Endothelial cell (in vitro differentiated cells): ENCODE measurements at regions not wholly inside any gene's neighbourhood (a gene's known extent, or its start where the extent isn't known, plus 50 kb on each side); places are given as distances from the start of the nearest gene placed in this dataset.
"Not testable (repeated sequence)": the region's sequence is repeated elsewhere in the genome, so short reads cannot be mapped to it uniquely, and the experiment has no call there.

Source experiments
- DNase-seq: peaks from one replicate; pipeline ENCODE4 v3.0.0; 2021; ENCODE audit warnings: low spot score
- H3K27ac Mint-ChIP-seq: one replicate; pipeline ENCODE4 v1.8.0; 2021; ENCODE audit warnings: mixed read lengths, inconsistent platforms; ENCODE audit not compliant: unreplicated experiment
- H3K27me3 Mint-ChIP-seq: one replicate; pipeline ENCODE4 v1.8.0; 2021; ENCODE audit warnings: mild to moderate bottlenecking, moderate library complexity, mixed read lengths, inconsistent platforms; ENCODE audit not compliant: unreplicated experiment
- H3K36me3 Mint-ChIP-seq: one replicate; pipeline ENCODE4 v1.8.0; 2021; ENCODE audit warnings: mild to moderate bottlenecking, low read depth, mixed read lengths, inconsistent platforms; ENCODE audit not compliant: unreplicated experiment
- H3K4me1 Mint-ChIP-seq: one replicate; pipeline ENCODE4 v1.8.0; 2021; ENCODE audit warnings: mild to moderate bottlenecking, mixed read lengths, inconsistent platforms; ENCODE audit not compliant: unreplicated experiment
- H3K4me3 Mint-ChIP-seq: one replicate; pipeline ENCODE4 v1.8.0; 2021; ENCODE audit warnings: mild to moderate bottlenecking, mixed read lengths, inconsistent platforms; ENCODE audit not compliant: unreplicated experiment
- H3K9me3 Mint-ChIP-seq: one replicate; pipeline ENCODE4 v1.8.0; 2021; ENCODE audit warnings: mixed read lengths, inconsistent platforms; ENCODE audit not compliant: unreplicated experiment
- CTCF ChIP-seq: fragments of 200-600 bp; sonication (generic); IDR thresholded peaks from one replicate; pipeline ENCODE4 v1.5.0; 2021; ENCODE audit warnings: antibody characterized with exemption; ENCODE audit not compliant: unreplicated experiment

GRCh38 chrX:27163236-27163635 lies 299.9 kb downstream of the PPP4R3C start:
- no peak for TF ChIP-seq CTCF
- Mint-ChIP-seq H3K9me3 (no peaks in the 10 kb centered on the region), H3K4me1 (no peaks in the 10 kb centered on the region), H3K36me3 (no peaks in the 10 kb centered on the region), H3K27me3 (no peaks in the 10 kb centered on the region), H3K27ac (no peak overlapping the region), H3K4me3 (no peak overlapping the region)
- DNase-seq = no peak

GRCh38 chrX:27162496-27162895 lies 300.6 kb downstream of the PPP4R3C start:
- Mint-ChIP-seq H3K36me3 (no peaks in the 10 kb centered on the region), H3K27ac (no peak overlapping the region), H3K4me1 (no peaks in the 10 kb centered on the region), H3K4me3 (no peak overlapping the region), H3K9me3 (no peaks in the 10 kb centered on the region), H3K27me3 (no peaks in the 10 kb centered on the region)
- no peak for TF ChIP-seq CTCF
- DNase-seq = no peak

- not testable (repeated sequence) for H3K9me3 Mint-ChIP-seq, H3K36me3 Mint-ChIP-seq, H3K4me3 Mint-ChIP-seq, H3K27me3 Mint-ChIP-seq, DNase-seq, H3K4me1 Mint-ChIP-seq, H3K27ac Mint-ChIP-seq
Measured at GRCh38 chrX:27156921-27157320, 306.2 kb downstream of the PPP4R3C start.

- TF ChIP-seq CTCF = no peak
- Mint-ChIP-seq H3K27ac (no peak overlapping the region), H3K4me1 (no peaks in the 10 kb centered on the region), H3K36me3 (no peaks in the 10 kb centered on the region), H3K27me3 (no peaks in the 10 kb centered on the region), H3K4me3 (no peak overlapping the region), H3K9me3 (no peaks in the 10 kb centered on the region)
- no peak for DNase-seq
Measured at GRCh38 chrX:27136325-27136724, 326.8 kb downstream of the PPP4R3C start.

GRCh38 chrX:27132862-27133261 lies 330.3 kb downstream of the PPP4R3C start:
- Mint-ChIP-seq H3K4me3 (no peak overlapping the region), H3K9me3 (no peaks in the 10 kb centered on the region), H3K4me1 (no peaks in the 10 kb centered on the region), H3K27me3 (no peaks in the 10 kb centered on the region), H3K27ac (no peak overlapping the region), H3K36me3 (no peaks in the 10 kb centered on the region)
- DNase-seq = no peak
- no peak for TF ChIP-seq CTCF

- not testable (repeated sequence) for H3K27me3 Mint-ChIP-seq, DNase-seq, H3K9me3 Mint-ChIP-seq, H3K36me3 Mint-ChIP-seq, H3K27ac Mint-ChIP-seq, H3K4me3 Mint-ChIP-seq, H3K4me1 Mint-ChIP-seq
Measured at GRCh38 chrX:27087176-27087575, 376.0 kb downstream of the PPP4R3C start.
